ENCODE measurements at regions not wholly inside any gene's neighbourhood (a gene's known extent, or its start where the extent isn't known, plus 50 kb on each side); places are given as distances from the start of the nearest gene placed in this dataset.

GRCh38 chr7:67407392-67408071, 410.9 kb downstream of the TYW1 start:
- DNase-seq (no peak), ATAC-seq (no peak)
- Mint-ChIP-seq H3K9me3 (ENCODE audit: low read depth) (no peaks in the 10 kb centered on the region), H3K27ac (no peak overlapping the region), H3K4me1 (no peaks in the 10 kb centered on the region), H3K36me3 (no peaks in the 10 kb centered on the region), H3K4me3 (no peak overlapping the region), H3K27me3 (peaks cover 3% of the 10 kb centered on the region)
- CTCF ChIA-PET = no interaction called here

- Mint-ChIP-seq H3K4me1 (no peaks in the 10 kb centered on the region), H3K27ac (no peak overlapping the region), H3K36me3 (no peaks in the 10 kb centered on the region), H3K27me3 (peaks cover 3% of the 10 kb centered on the region), H3K9me3 (ENCODE audit: low read depth) (no peaks in the 10 kb centered on the region), H3K4me3 (no peak overlapping the region)
- no peak for ATAC-seq
- no peak for DNase-seq
- CTCF ChIA-PET = no interaction called here
Observed at GRCh38 chr7:67408109-67408508, 411.5 kb downstream of the TYW1 start.

GRCh38 chr7:67413670-67414069, 417.0 kb downstream of the TYW1 start:
- no peaks in the 10 kb centered on the region for H3K9me3 Mint-ChIP-seq (ENCODE audit: low read depth)
- CTCF ChIA-PET = no interaction called here
- no peak for DNase-seq
- H3K36me3 Mint-ChIP-seq = no peaks in the 10 kb centered on the region
- no peaks in the 10 kb centered on the region for H3K27me3 Mint-ChIP-seq
- no peak overlapping the region for H3K4me3 Mint-ChIP-seq
- H3K27ac Mint-ChIP-seq = no peak overlapping the region
- no peak for ATAC-seq
- no peaks in the 10 kb centered on the region for H3K4me1 Mint-ChIP-seq

GRCh38 chr7:67414858-67415257, 418.2 kb downstream of the TYW1 start:
- no peaks in the 10 kb centered on the region for H3K4me1 Mint-ChIP-seq
- H3K9me3 Mint-ChIP-seq (ENCODE audit: low read depth) = no peaks in the 10 kb centered on the region
- H3K4me3 Mint-ChIP-seq = no peak overlapping the region
- H3K27ac Mint-ChIP-seq = no peak overlapping the region
- DNase-seq = no peak
- H3K27me3 Mint-ChIP-seq = no peaks in the 10 kb centered on the region
- H3K36me3 Mint-ChIP-seq = no peaks in the 10 kb centered on the region
- CTCF ChIA-PET = no interaction called here
- no peak for ATAC-seq

GRCh38 chr7:67422601-67423000, 426.0 kb downstream of the TYW1 start:
- no peaks in the 10 kb centered on the region for H3K36me3 Mint-ChIP-seq
- H3K27ac Mint-ChIP-seq = no peak overlapping the region
- DNase-seq (no peak), ATAC-seq (no peak)
- H3K4me3 Mint-ChIP-seq = no peak overlapping the region
- H3K4me1 Mint-ChIP-seq = no peaks in the 10 kb centered on the region
- H3K27me3 Mint-ChIP-seq = no peaks in the 10 kb centered on the region
- CTCF ChIA-PET = no interaction called here
- no peaks in the 10 kb centered on the region for H3K9me3 Mint-ChIP-seq (ENCODE audit: low read depth)

- no peak overlapping the region for H3K27ac Mint-ChIP-seq
- H3K4me1 Mint-ChIP-seq = no peaks in the 10 kb centered on the region
- CTCF ChIA-PET = no interaction called here
Observed at GRCh38 chr7:67423065-67423464, 426.4 kb downstream of the TYW1 start.

GRCh38 chr7:67426654-67427053, 430.0 kb downstream of the TYW1 start:
- H3K4me3 Mint-ChIP-seq = no peak overlapping the region
- H3K4me1 Mint-ChIP-seq = no peaks in the 10 kb centered on the region
- no peak overlapping the region for H3K27ac Mint-ChIP-seq
- H3K27me3 Mint-ChIP-seq = no peaks in the 10 kb centered on the region
- no peaks in the 10 kb centered on the region for H3K9me3 Mint-ChIP-seq (ENCODE audit: low read depth)
- ATAC-seq (no peak), DNase-seq (no peak)
- H3K36me3 Mint-ChIP-seq = no peaks in the 10 kb centered on the region
- CTCF ChIA-PET = no interaction called here

More at GRCh38 chr7:67423065-67423464, 426.4 kb downstream of the TYW1 start:
- ATAC-seq (no peak), DNase-seq (no peak)
- Mint-ChIP-seq H3K9me3 (ENCODE audit: low read depth) (no peaks in the 10 kb centered on the region), H3K36me3 (no peaks in the 10 kb centered on the region), H3K4me3 (no peak overlapping the region), H3K27me3 (no peaks in the 10 kb centered on the region)

- CTCF ChIA-PET = no interaction called here
- Mint-ChIP-seq H3K36me3 (no peaks in the 10 kb centered on the region), H3K4me1 (no peaks in the 10 kb centered on the region), H3K27me3 (no peaks in the 10 kb centered on the region), H3K9me3 (ENCODE audit: low read depth) (peaks cover 2% of the 10 kb centered on the region), H3K4me3 (no peak overlapping the region), H3K27ac (no peak overlapping the region)
- DNase-seq (no peak), ATAC-seq (no peak)
Observed at GRCh38 chr7:67429735-67430134, 433.1 kb downstream of the TYW1 start.

- DNase-seq = no peak
- Mint-ChIP-seq H3K4me1 (no peaks in the 10 kb centered on the region), H3K36me3 (no peaks in the 10 kb centered on the region), H3K27me3 (no peaks in the 10 kb centered on the region), H3K27ac (no peak overlapping the region), H3K4me3 (no peak overlapping the region), H3K9me3 (ENCODE audit: low read depth) (peaks cover 4% of the 10 kb centered on the region)
- ATAC-seq = no peak
- CTCF ChIA-PET = no interaction called here
Observed at GRCh38 chr7:67432536-67433234, 436.1 kb downstream of the TYW1 start.

- ATAC-seq = no peak
- H3K4me3 Mint-ChIP-seq = no peak overlapping the region
- CTCF ChIA-PET = no interaction called here
- no peaks in the 10 kb centered on the region for H3K27me3 Mint-ChIP-seq
- H3K4me1 Mint-ChIP-seq = no peaks in the 10 kb centered on the region
- DNase-seq = no peak
- peaks cover 4% of the 10 kb centered on the region for H3K9me3 Mint-ChIP-seq (ENCODE audit: low read depth)
- no peaks in the 10 kb centered on the region for H3K36me3 Mint-ChIP-seq
- no peak overlapping the region for H3K27ac Mint-ChIP-seq
Observed at GRCh38 chr7:67435894-67436535, 439.4 kb downstream of the TYW1 start.

GRCh38 chr7:67438198-67438882, 441.7 kb downstream of the TYW1 start:
- Mint-ChIP-seq H3K4me3 (no peak overlapping the region), H3K27me3 (no peaks in the 10 kb centered on the region), H3K36me3 (no peaks in the 10 kb centered on the region), H3K9me3 (ENCODE audit: low read depth) (peaks cover 4% of the 10 kb centered on the region), H3K4me1 (no peaks in the 10 kb centered on the region), H3K27ac (no peak overlapping the region)
- DNase-seq = no peak
- CTCF ChIA-PET = no interaction called here
- no peak for ATAC-seq

GRCh38 chr7:67438913-67439505, 442.4 kb downstream of the TYW1 start:
- no peak overlapping the region for H3K27ac Mint-ChIP-seq
- ATAC-seq = no peak
- CTCF ChIA-PET = no interaction called here
- H3K4me3 Mint-ChIP-seq = no peak overlapping the region
- peaks cover 4% of the 10 kb centered on the region for H3K9me3 Mint-ChIP-seq (ENCODE audit: low read depth)
- H3K27me3 Mint-ChIP-seq = no peaks in the 10 kb centered on the region
- DNase-seq = no peak
- H3K36me3 Mint-ChIP-seq = no peaks in the 10 kb centered on the region
- H3K4me1 Mint-ChIP-seq = no peaks in the 10 kb centered on the region

- CTCF ChIA-PET = no interaction called here
- Mint-ChIP-seq H3K27ac (no peak overlapping the region), H3K9me3 (ENCODE audit: low read depth) (peaks cover 2% of the 10 kb centered on the region), H3K4me3 (no peak overlapping the region), H3K36me3 (no peaks in the 10 kb centered on the region), H3K4me1 (no peaks in the 10 kb centered on the region), H3K27me3 (no peaks in the 10 kb centered on the region)
- no peak for DNase-seq
- ATAC-seq = no peak
Observed at GRCh38 chr7:67440321-67440720, 443.7 kb downstream of the TYW1 start.
